ENCODE measurements at regions not wholly inside any gene's neighbourhood (a gene's known extent, or its start where the extent isn't known, plus 50 kb on each side); places are given as distances from the start of the nearest gene placed in this dataset.

GRCh38 chr13:110773480-110773879, 60.0 kb downstream of the ING1 start:
- Histone ChIP-seq H3K36me3 (ENCODE audit: control insufficient read depth in 3 of 3, insufficient read depth in 3 of 3, low read length in 3 of 3) (no peaks in the 10 kb centered on the region), H3K27me3 (ENCODE audit: control insufficient read depth in 3 of 3, insufficient read depth in 3 of 3, low read length in 3 of 3) (peaks cover 0 to 15% (median 11%) of the 10 kb centered on the region in 3 donors), H3K4me1 (ENCODE audit: control insufficient read depth in 3 of 3, insufficient read depth in 3 of 3, low read length in 3 of 3) (no peaks in the 10 kb centered on the region), H3K9ac (ENCODE audit: low read depth in 1 of 3, low read length in 3 of 3) (no peak overlapping the region), H3K4me3 (ENCODE audit: low read length in 3 of 3) (no peak overlapping the region), H3K27ac (ENCODE audit: low read depth, low read length) (no peak overlapping the region), H3K9me3 (ENCODE audit: control insufficient read depth in 3 of 3, low read length in 3 of 3) (no peaks in the 10 kb centered on the region)

DNA sequence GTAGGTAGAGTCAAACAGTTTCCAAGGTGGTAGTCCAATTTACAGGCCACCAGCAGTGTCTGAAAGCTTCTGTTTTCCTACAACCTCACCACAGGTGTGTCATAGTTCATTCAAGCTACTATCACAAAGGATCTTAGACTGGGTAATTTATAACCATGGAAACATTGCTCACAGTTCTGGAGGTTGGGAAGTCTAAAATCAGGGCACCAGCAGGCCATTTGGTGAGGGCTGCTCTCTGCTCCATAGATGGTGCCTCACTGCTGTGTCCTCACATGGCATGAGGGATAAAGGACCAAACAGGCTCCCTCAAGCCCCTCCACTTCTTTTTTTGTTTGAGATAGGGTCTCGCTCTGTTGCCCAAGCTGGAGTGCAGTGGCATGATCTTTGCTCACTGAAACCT, 60.6 kb downstream of the ING1 start:
- no peaks in the 10 kb centered on the region for H3K36me3 ChIP-seq (ENCODE audit: control insufficient read depth in 3 of 3, insufficient read depth in 3 of 3, low read length in 3 of 3)
- peaks cover 0 to 15% (median 8%) of the 10 kb centered on the region in 3 donors for H3K27me3 ChIP-seq (ENCODE audit: control insufficient read depth in 3 of 3, insufficient read depth in 3 of 3, low read length in 3 of 3)
- no peaks in the 10 kb centered on the region for H3K9me3 ChIP-seq (ENCODE audit: control insufficient read depth in 3 of 3, low read length in 3 of 3)
- H3K27ac ChIP-seq (ENCODE audit: low read depth, low read length): no peak overlapping the region
- no peak overlapping the region for H3K4me3 ChIP-seq (ENCODE audit: low read length in 3 of 3)
- H3K4me1 ChIP-seq (ENCODE audit: control insufficient read depth in 3 of 3, insufficient read depth in 3 of 3, low read length in 3 of 3): no peaks in the 10 kb centered on the region
- H3K9ac ChIP-seq (ENCODE audit: low read depth in 1 of 3, low read length in 3 of 3): no peak overlapping the region

DNA sequence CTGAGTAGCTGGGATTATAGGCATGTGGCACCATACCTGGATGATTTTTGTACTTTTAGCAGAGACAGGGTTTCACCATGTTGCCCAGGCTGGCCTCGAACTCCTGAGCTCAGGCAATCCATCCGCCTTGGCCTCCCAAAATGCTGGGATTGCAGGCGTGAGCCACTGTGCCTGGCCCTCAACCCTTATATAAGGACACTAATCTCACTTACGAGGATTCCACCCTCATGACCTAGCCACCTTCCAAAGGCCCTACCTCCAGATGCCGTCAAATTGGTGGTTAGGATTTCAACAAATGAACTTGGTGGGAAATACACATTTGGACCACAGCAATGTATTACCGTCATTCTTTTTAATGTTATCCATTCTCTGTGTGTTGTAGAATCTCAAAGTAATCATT, 61.0 kb downstream of the ING1 start:
- H3K36me3 ChIP-seq (ENCODE audit: control insufficient read depth in 3 of 3, insufficient read depth in 3 of 3, low read length in 3 of 3): no peaks in the 10 kb centered on the region
- no peaks in the 10 kb centered on the region for H3K4me1 ChIP-seq (ENCODE audit: control insufficient read depth in 3 of 3, insufficient read depth in 3 of 3, low read length in 3 of 3)
- H3K27ac ChIP-seq (ENCODE audit: low read depth, low read length): no peak overlapping the region
- H3K9ac ChIP-seq (ENCODE audit: low read depth in 1 of 3, low read length in 3 of 3): no peak overlapping the region
- H3K9me3 ChIP-seq (ENCODE audit: control insufficient read depth in 3 of 3, low read length in 3 of 3): no peaks in the 10 kb centered on the region
- no peak overlapping the region for H3K4me3 ChIP-seq (ENCODE audit: low read length in 3 of 3)
- peaks cover 0 to 15% (median 8%) of the 10 kb centered on the region in 3 donors for H3K27me3 ChIP-seq (ENCODE audit: control insufficient read depth in 3 of 3, insufficient read depth in 3 of 3, low read length in 3 of 3)

DNA sequence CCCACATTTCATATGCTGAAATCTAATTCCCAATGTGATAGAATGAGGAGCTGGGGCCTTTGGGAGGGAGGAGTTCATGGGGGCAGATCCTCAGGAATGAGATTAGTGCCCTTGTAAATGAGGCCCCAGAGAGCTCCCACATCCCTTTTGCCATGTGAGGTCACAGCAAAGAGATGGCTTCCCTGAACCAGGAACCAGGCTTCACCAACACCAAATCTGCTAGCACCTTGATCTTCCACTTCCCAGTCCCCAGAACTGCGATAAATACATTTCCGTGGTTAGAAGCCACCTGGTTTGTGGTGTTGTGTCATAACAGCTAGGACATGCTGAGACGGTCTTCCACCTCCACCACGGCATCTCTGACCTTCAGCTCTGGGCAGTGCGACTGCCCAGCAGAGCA, 62.1 kb downstream of the ING1 start:
- Histone ChIP-seq H3K36me3 (ENCODE audit: control insufficient read depth in 3 of 3, insufficient read depth in 3 of 3, low read length in 3 of 3) (no peaks in the 10 kb centered on the region), H3K9me3 (ENCODE audit: control insufficient read depth in 3 of 3, low read length in 3 of 3) (no peaks in the 10 kb centered on the region), H3K9ac (ENCODE audit: low read depth in 1 of 3, low read length in 3 of 3) (no peak overlapping the region)

GRCh38 chr13:110777251-110777820, 63.8 kb downstream of the ING1 start:
- Histone ChIP-seq H3K9me3 (ENCODE audit: control insufficient read depth in 3 of 3, low read length in 3 of 3) (no peaks in the 10 kb centered on the region), H3K9ac (ENCODE audit: low read depth in 1 of 3, low read length in 3 of 3) (no peak overlapping the region), H3K4me1 (ENCODE audit: control insufficient read depth in 3 of 3, insufficient read depth in 3 of 3, low read length in 3 of 3) (no peaks in the 10 kb centered on the region), H3K36me3 (ENCODE audit: control insufficient read depth in 3 of 3, insufficient read depth in 3 of 3, low read length in 3 of 3) (no peaks in the 10 kb centered on the region), H3K27me3 (ENCODE audit: control insufficient read depth in 3 of 3, insufficient read depth in 3 of 3, low read length in 3 of 3) (peaks cover 0 to 9% (median 4%) of the 10 kb centered on the region in 3 donors), H3K4me3 (ENCODE audit: low read length in 3 of 3) (no peak overlapping the region), H3K27ac (ENCODE audit: low read depth, low read length) (no peak overlapping the region)

More for the DNA sequence above, 62.1 kb downstream of the ING1 start:
- Histone ChIP-seq H3K27ac (ENCODE audit: low read depth, low read length) (no peak overlapping the region), H3K27me3 (ENCODE audit: control insufficient read depth in 3 of 3, insufficient read depth in 3 of 3, low read length in 3 of 3) (peaks cover 0 to 14% (median 8%) of the 10 kb centered on the region in 3 donors), H3K4me1 (ENCODE audit: control insufficient read depth in 3 of 3, insufficient read depth in 3 of 3, low read length in 3 of 3) (no peaks in the 10 kb centered on the region), H3K4me3 (ENCODE audit: low read length in 3 of 3) (no peak overlapping the region)

DNA sequence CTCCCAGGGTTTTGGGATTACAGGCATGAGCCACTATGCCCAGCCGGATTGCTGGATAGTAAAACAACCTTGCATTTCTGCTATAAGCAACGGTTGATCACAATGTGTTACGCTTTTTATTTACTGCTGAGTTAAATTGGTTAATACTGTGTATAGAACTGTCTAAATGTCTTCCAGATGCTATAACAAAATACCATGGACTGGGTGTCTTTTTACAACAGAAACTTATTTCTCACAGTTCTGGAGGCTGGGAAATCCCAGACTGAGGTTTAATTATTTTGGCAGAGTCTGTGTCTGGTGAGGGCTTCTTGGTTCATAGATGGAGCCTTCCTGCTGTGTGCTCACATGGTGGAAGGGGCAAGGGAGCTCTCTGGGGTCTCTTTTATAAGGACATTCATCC, 65.5 kb downstream of the ING1 start:
- peaks cover 0 to under 1% (median 0%) of the 10 kb centered on the region in 3 donors for H3K27me3 ChIP-seq (ENCODE audit: control insufficient read depth in 3 of 3, insufficient read depth in 3 of 3, low read length in 3 of 3)
- H3K4me3 ChIP-seq (ENCODE audit: low read length in 3 of 3): no peak overlapping the region
- H3K27ac ChIP-seq (ENCODE audit: low read depth, low read length): no peak overlapping the region
- H3K36me3 ChIP-seq (ENCODE audit: control insufficient read depth in 3 of 3, insufficient read depth in 3 of 3, low read length in 3 of 3): no peaks in the 10 kb centered on the region
- H3K9ac ChIP-seq (ENCODE audit: low read depth in 1 of 3, low read length in 3 of 3): no peak overlapping the region
- no peaks in the 10 kb centered on the region for H3K9me3 ChIP-seq (ENCODE audit: control insufficient read depth in 3 of 3, low read length in 3 of 3)
- H3K4me1 ChIP-seq (ENCODE audit: control insufficient read depth in 3 of 3, insufficient read depth in 3 of 3, low read length in 3 of 3): no peaks in the 10 kb centered on the region

DNA sequence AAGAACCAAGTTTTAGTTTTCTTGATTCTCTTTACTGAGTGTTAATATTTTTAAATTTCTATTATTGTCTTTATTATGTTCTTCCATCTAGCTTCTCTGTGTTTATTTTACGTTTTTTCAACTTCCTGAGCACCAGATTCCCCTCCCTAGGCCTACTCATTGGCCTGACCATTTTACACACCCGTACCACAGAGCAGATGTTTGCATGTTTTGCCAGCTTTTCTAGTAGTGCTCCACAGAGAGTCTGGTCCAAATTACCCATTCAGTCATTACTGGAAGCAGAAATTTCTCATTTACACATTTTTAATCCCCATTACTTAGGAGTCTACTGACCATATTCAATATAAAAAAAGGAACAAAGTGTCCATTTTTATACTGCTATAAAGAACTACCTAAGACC, 66.9 kb downstream of the ING1 start:
- Histone ChIP-seq H3K9ac (ENCODE audit: low read depth in 1 of 3, low read length in 3 of 3) (no peak overlapping the region), H3K36me3 (ENCODE audit: control insufficient read depth in 3 of 3, insufficient read depth in 3 of 3, low read length in 3 of 3) (no peaks in the 10 kb centered on the region), H3K27me3 (ENCODE audit: control insufficient read depth in 3 of 3, insufficient read depth in 3 of 3, low read length in 3 of 3) (no peaks in the 10 kb centered on the region), H3K4me3 (ENCODE audit: low read length in 3 of 3) (no peak overlapping the region), H3K27ac (ENCODE audit: low read depth, low read length) (no peak overlapping the region), H3K9me3 (ENCODE audit: control insufficient read depth in 3 of 3, low read length in 3 of 3) (no peaks in the 10 kb centered on the region), H3K4me1 (ENCODE audit: control insufficient read depth in 3 of 3, insufficient read depth in 3 of 3, low read length in 3 of 3) (no peaks in the 10 kb centered on the region)

- H3K27ac ChIP-seq (ENCODE audit: low read depth, low read length): no peak overlapping the region
- no peaks in the 10 kb centered on the region for H3K9me3 ChIP-seq (ENCODE audit: control insufficient read depth in 3 of 3, low read length in 3 of 3)
- no peaks in the 10 kb centered on the region for H3K36me3 ChIP-seq (ENCODE audit: control insufficient read depth in 3 of 3, insufficient read depth in 3 of 3, low read length in 3 of 3)
- no peak overlapping the region for H3K4me3 ChIP-seq (ENCODE audit: low read length in 3 of 3)
- no peaks in the 10 kb centered on the region for H3K27me3 ChIP-seq (ENCODE audit: control insufficient read depth in 3 of 3, insufficient read depth in 3 of 3, low read length in 3 of 3)
- no peak overlapping the region for H3K9ac ChIP-seq (ENCODE audit: low read depth in 1 of 3, low read length in 3 of 3)
- H3K4me1 ChIP-seq (ENCODE audit: control insufficient read depth in 3 of 3, insufficient read depth in 3 of 3, low read length in 3 of 3): no peaks in the 10 kb centered on the region
Measured at GRCh38 chr13:110782185-110782584, 68.7 kb downstream of the ING1 start.

- no peaks in the 10 kb centered on the region for H3K4me1 ChIP-seq (ENCODE audit: control insufficient read depth in 3 of 3, insufficient read depth in 3 of 3, low read length in 3 of 3)
Measured at GRCh38 chr13:110784704-110785103, 71.2 kb downstream of the ING1 start.

GRCh38 chr13:110788778-110789177, 75.3 kb downstream of the ING1 start:
- no peak overlapping the region for H3K4me3 ChIP-seq (ENCODE audit: low read length in 3 of 3)
- no peaks in the 10 kb centered on the region for H3K4me1 ChIP-seq (ENCODE audit: control insufficient read depth in 3 of 3, insufficient read depth in 3 of 3, low read length in 3 of 3)
- peaks cover 0 to 7% (median 0%) of the 10 kb centered on the region in 3 donors for H3K27me3 ChIP-seq (ENCODE audit: control insufficient read depth in 3 of 3, insufficient read depth in 3 of 3, low read length in 3 of 3)
- H3K36me3 ChIP-seq (ENCODE audit: control insufficient read depth in 3 of 3, insufficient read depth in 3 of 3, low read length in 3 of 3): no peaks in the 10 kb centered on the region
- H3K9ac ChIP-seq (ENCODE audit: low read depth in 1 of 3, low read length in 3 of 3): no peak overlapping the region
- H3K9me3 ChIP-seq (ENCODE audit: control insufficient read depth in 3 of 3, low read length in 3 of 3): no peaks in the 10 kb centered on the region
- no peak overlapping the region for H3K27ac ChIP-seq (ENCODE audit: low read depth, low read length)

More at GRCh38 chr13:110784704-110785103, 71.2 kb downstream of the ING1 start:
- Histone ChIP-seq H3K36me3 (ENCODE audit: control insufficient read depth in 3 of 3, insufficient read depth in 3 of 3, low read length in 3 of 3) (no peaks in the 10 kb centered on the region), H3K9me3 (ENCODE audit: control insufficient read depth in 3 of 3, low read length in 3 of 3) (no peaks in the 10 kb centered on the region), H3K27me3 (ENCODE audit: control insufficient read depth in 3 of 3, insufficient read depth in 3 of 3, low read length in 3 of 3) (no peaks in the 10 kb centered on the region), H3K9ac (ENCODE audit: low read depth in 1 of 3, low read length in 3 of 3) (no peak overlapping the region), H3K4me3 (ENCODE audit: low read length in 3 of 3) (no peak overlapping the region), H3K27ac (ENCODE audit: low read depth, low read length) (no peak overlapping the region)
